B cell (primary cell): ENCODE measurements at regions not wholly inside any gene's neighbourhood (a gene's known extent, or its start where the extent isn't known, plus 50 kb on each side); places are given as distances from the start of the nearest gene placed in this dataset.

Experiments used
- CTCF ChIP-seq: fragments of 200-600 bp; IDR thresholded peaks from one replicate; pipeline ENCODE4 v1.8.0; 2022; ENCODE audit warnings: antibody characterized with exemption, mild to moderate bottlenecking
- EZH2 ChIP-seq: IDR thresholded peaks from 2 replicates; pipeline ENCODE4 v1.6.1; 2012; ENCODE audit warnings: borderline replicate concordance, low read depth, mild to moderate bottlenecking, moderate library complexity, low read length; ENCODE audit not compliant: insufficient read depth, poor library complexity, severe bottlenecking

- TF ChIP-seq CTCF (no peak), EZH2 (no peak)
Measured at GRCh38 chr13:99124046-99124400, 76.6 kb upstream of the UBAC2 start.
